Parathyroid adenoma (tissue), 2 donors: ENCODE measurements at regions not wholly inside any gene's neighbourhood (a gene's known extent, or its start where the extent isn't known, plus 50 kb on each side); places are given as distances from the start of the nearest gene placed in this dataset.

Experiments used
- H2AFZ ChIP-seq: fragments of 300-600 bp; sonication (generic); one replicate; pipeline ENCODE4 v1.7.0; 2017; ENCODE audit warnings: antibody characterized with exemption, mild to moderate bottlenecking
- H3K27ac ChIP-seq: fragments of 300-600 bp; sonication (generic); one replicate; pipeline ENCODE4 v1.7.0; 2017
- H3K27me3 ChIP-seq: fragments of 300-600 bp; sonication (generic); one replicate; pipeline ENCODE4 v1.7.0; 2017; ENCODE audit warnings: low read length; ENCODE audit not compliant: control insufficient read depth, insufficient read depth
- H3K36me3 ChIP-seq: fragments of 300-600 bp; sonication (generic); one replicate; pipeline ENCODE4 v1.7.0; 2017; ENCODE audit warnings: low read length; ENCODE audit not compliant: control insufficient read depth, insufficient read depth
- H3K4me1 ChIP-seq: fragments of 300-600 bp; sonication (generic); one replicate; pipeline ENCODE4 v1.7.0; 2017; ENCODE audit warnings: control low read depth
- H3K4me2 ChIP-seq: fragments of 300-600 bp; sonication (generic); one replicate; pipeline ENCODE4 v1.7.0; 2017; ENCODE audit warnings: low read length
- H3K4me3 ChIP-seq: fragments of 300-600 bp; sonication (generic); one replicate; pipeline ENCODE4 v1.7.0; 2017; ENCODE audit warnings: low read depth, low read length
- H3K79me2 ChIP-seq: fragments of 300-600 bp; sonication (generic); one replicate; pipeline ENCODE4 v1.7.0; 2017; ENCODE audit warnings: control low read depth
- H3K9ac ChIP-seq: fragments of 300-600 bp; sonication (generic); one replicate; pipeline ENCODE4 v1.7.0; 2017; ENCODE audit warnings: mild to moderate bottlenecking
- H3K9me3 ChIP-seq: fragments of 300-600 bp; sonication (generic); one replicate; pipeline ENCODE4 v1.7.0; 2017; ENCODE audit warnings: low read length; ENCODE audit not compliant: control insufficient read depth
- CTCF ChIP-seq: fragments of 300-600 bp; sonication (generic); IDR thresholded peaks from one replicate; pipeline ENCODE4 v1.7.0; 2017; ENCODE audit warnings: antibody characterized with exemption, mild to moderate bottlenecking
- donor health status: primary hyperparathyroidism.

DNA sequence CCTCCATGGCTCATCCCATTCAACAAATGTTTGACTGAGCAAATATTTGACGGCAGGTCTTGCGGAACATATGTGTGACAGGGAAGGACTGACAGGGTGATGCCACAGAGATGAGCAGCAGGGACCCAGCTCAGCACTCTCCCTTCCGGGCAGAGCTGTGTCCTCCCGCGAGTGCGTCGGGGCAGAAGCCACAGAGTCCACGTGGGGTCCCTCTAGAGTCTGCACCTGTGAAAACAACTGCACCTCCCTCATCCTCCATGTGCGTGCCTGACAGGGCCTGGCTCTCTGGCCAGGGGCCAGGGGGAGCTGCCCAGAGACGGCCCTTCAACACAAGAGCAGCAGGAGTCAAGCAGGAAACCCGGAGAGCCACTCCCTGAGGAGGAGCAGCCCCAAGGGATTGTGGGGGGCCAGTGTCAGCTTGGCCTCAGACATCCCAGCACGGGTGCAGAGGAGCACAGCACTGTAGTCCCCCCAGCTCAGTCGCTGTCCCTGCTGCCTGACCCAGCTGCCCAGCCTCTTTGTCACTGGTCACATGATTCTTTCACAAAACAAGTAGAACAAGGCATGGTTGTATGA is 83.6 kb upstream of the TMEM72 start:
- Histone ChIP-seq H3K27me3 (no peaks in the 10 kb centered on the region), H3K4me1 (no peaks in the 10 kb centered on the region), H3K4me3 (no peak overlapping the region), H3K9me3 (no peaks in the 10 kb centered on the region), H2AFZ (no peak overlapping the region), H3K27ac (no peak overlapping the region), H3K9ac (no peak overlapping the region), H3K4me2 (no peak overlapping the region), H3K79me2 (no peaks in the 10 kb centered on the region), H3K36me3 (no peaks in the 10 kb centered on the region)
- no peak for TF ChIP-seq CTCF

DNA sequence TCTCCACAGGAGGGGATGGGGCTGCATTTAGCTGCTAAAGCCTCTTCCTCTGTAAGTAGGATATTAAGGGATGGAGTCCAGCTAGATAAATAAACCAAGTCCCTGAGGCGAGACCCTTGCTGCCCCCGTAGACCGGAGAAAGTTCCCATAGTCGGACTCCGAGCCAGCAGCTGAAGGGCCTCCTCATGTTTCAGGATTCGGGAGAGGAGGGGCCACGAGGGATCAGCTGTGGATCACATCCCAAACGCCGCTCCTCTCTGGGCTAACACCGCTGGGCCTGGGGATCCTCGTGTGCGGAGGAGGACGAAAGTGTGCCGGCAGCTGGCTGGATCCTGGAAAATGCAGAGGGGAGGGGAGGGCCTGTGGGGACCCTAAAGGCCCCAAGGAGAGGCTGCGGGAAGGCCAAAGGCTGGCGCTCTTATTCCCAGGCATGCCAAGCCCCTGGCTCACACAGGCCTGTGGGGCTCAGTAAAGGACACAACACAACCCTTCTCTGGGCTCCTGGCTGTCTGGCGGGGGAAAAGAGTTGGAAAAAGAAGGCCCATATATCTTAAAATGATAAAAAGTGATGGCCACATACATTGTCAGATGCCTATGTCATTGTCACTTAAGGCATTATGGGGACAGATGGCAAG is 82.5 kb upstream of the TMEM72 start:
- Histone ChIP-seq H3K27ac (no peak overlapping the region), H3K4me3 (no peak overlapping the region), H3K27me3 (no peaks in the 10 kb centered on the region), H3K4me1 (no peaks in the 10 kb centered on the region), H3K36me3 (no peaks in the 10 kb centered on the region), H3K79me2 (no peaks in the 10 kb centered on the region), H2AFZ (no peak overlapping the region), H3K9ac (no peak overlapping the region), H3K9me3 (no peaks in the 10 kb centered on the region), H3K4me2 (no peak overlapping the region)
- no peak for TF ChIP-seq CTCF

- TF ChIP-seq CTCF = no peak
- Histone ChIP-seq H3K9me3 (no peaks in the 10 kb centered on the region), H3K79me2 (no peaks in the 10 kb centered on the region), H3K27ac (no peak overlapping the region), H3K36me3 (no peaks in the 10 kb centered on the region), H3K4me1 (no peaks in the 10 kb centered on the region), H3K4me3 (no peak overlapping the region), H3K27me3 (no peaks in the 10 kb centered on the region), H3K4me2 (no peak overlapping the region), H2AFZ (no peak overlapping the region), H3K9ac (no peak overlapping the region)
These were observed 81.7 kb upstream of the TMEM72 start for GRCh38 chr10:44829426-44829825.

DNA sequence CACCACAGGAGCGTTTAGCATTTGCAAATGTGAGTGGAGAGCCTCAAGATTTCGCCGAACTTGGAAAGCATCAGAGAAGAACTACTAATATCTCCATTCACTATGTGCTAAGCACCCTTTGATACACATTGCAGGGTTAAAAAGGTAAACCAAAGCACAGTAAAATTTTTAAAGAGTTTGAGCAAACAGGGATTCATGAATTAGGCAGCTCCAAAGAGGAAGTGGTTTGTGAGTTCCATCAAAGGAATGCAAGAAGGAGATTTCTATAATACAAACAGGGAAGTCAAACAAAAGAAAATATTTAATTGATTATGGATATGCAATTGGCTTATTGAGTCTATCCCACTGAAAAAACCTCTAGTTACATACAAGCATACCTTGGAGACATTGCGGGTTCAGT is 81.1 kb upstream of the TMEM72 start:
- Histone ChIP-seq H2AFZ (no peak overlapping the region), H3K27ac (no peak overlapping the region)
- TF ChIP-seq CTCF = no peak

GRCh38 chr10:44831581-44831980 is 79.6 kb upstream of the TMEM72 start:
- H3K4me2 ChIP-seq = no peak overlapping the region
- H3K4me3 ChIP-seq = no peak overlapping the region
- H3K79me2 ChIP-seq = no peaks in the 10 kb centered on the region
- H3K27ac ChIP-seq = no peak overlapping the region
- no peak overlapping the region for H3K9ac ChIP-seq
- no peak for TF ChIP-seq CTCF
- H3K9me3 ChIP-seq = no peaks in the 10 kb centered on the region
- H3K36me3 ChIP-seq = no peaks in the 10 kb centered on the region
- no peak overlapping the region for H2AFZ ChIP-seq
- H3K27me3 ChIP-seq = no peaks in the 10 kb centered on the region
- H3K4me1 ChIP-seq = no peaks in the 10 kb centered on the region

More for the DNA sequence above, 81.1 kb upstream of the TMEM72 start:
- H3K36me3 ChIP-seq = no peaks in the 10 kb centered on the region
- H3K4me2 ChIP-seq = no peak overlapping the region
- H3K4me1 ChIP-seq = no peaks in the 10 kb centered on the region
- H3K9ac ChIP-seq = no peak overlapping the region
- H3K27me3 ChIP-seq = no peaks in the 10 kb centered on the region
- H3K9me3 ChIP-seq = no peaks in the 10 kb centered on the region
- H3K79me2 ChIP-seq = no peaks in the 10 kb centered on the region
- H3K4me3 ChIP-seq = no peak overlapping the region
